Smooth muscle cell (in vitro differentiated cells): ENCODE measurements at regions not wholly inside any gene's neighbourhood (a gene's known extent, or its start where the extent isn't known, plus 50 kb on each side); places are given as distances from the start of the nearest gene placed in this dataset.

Experiments
- DNase-seq: peaks from one replicate; lab custom pipeline; 2025; ENCODE audit not compliant: unreplicated experiment; lab: John Stamatoyannopoulos, UW
- H2AFZ ChIP-seq: fragments of 200-600 bp; sonication (generic); 2 replicates; pipeline ENCODE4 v1.6.0; 2016; ENCODE audit warnings: antibody characterized with exemption, low read depth, mild to moderate bottlenecking
- H3F3A ChIP-seq: fragments of 200-600 bp; sonication (generic); 2 replicates; pipeline ENCODE4 v1.6.0; 2017; ENCODE audit warnings: antibody characterized with exemption, low read depth
- H3K27ac ChIP-seq: fragments of 200-600 bp; sonication (generic); 2 replicates; pipeline ENCODE4 v1.5.1; 2016; ENCODE audit warnings: low read depth, mild to moderate bottlenecking
- H3K27me3 ChIP-seq: fragments of 200-600 bp; sonication (generic); 2 replicates; pipeline ENCODE4 v1.6.1; 2016; ENCODE audit warnings: low read depth, mild to moderate bottlenecking
- H3K36me3 ChIP-seq: fragments of 200-600 bp; sonication (generic); 2 replicates; pipeline ENCODE4 v1.5.1; 2016; ENCODE audit warnings: low read depth
- H3K4me1 ChIP-seq: fragments of 200-600 bp; sonication (generic); 2 replicates; pipeline ENCODE4 v1.5.1; 2016; ENCODE audit warnings: low read depth
- H3K4me2 ChIP-seq: fragments of 200-600 bp; sonication (generic); 2 replicates; pipeline ENCODE4 v1.6.0; 2016; ENCODE audit warnings: mild to moderate bottlenecking
- H3K4me3 ChIP-seq: fragments of 200-600 bp; sonication (generic); 2 replicates; pipeline ENCODE4 v1.5.1; 2016; ENCODE audit warnings: mild to moderate bottlenecking
- H3K79me2 ChIP-seq: fragments of 200-600 bp; sonication (generic); 2 replicates; pipeline ENCODE4 v1.6.0; 2016; ENCODE audit warnings: low read depth, mild to moderate bottlenecking
- H3K9ac ChIP-seq: fragments of 200-600 bp; sonication (generic); 2 replicates; pipeline ENCODE4 v1.6.0; 2016; ENCODE audit warnings: low read depth
- H3K9me3 ChIP-seq: fragments of 200-600 bp; sonication (generic); replicated peaks from 2 replicates; pipeline ENCODE4 v1.5.1; 2016; ENCODE audit warnings: low read depth
- H4K20me1 ChIP-seq: fragments of 200-600 bp; sonication (generic); 2 replicates; pipeline ENCODE4 v1.6.0; 2016; ENCODE audit warnings: low read depth
- CTCF ChIP-seq: fragments of 200-600 bp; sonication (generic); IDR thresholded peaks from 2 replicates; pipeline ENCODE4 v1.5.1; 2017; ENCODE audit warnings: borderline replicate concordance, mild to moderate bottlenecking, antibody characterized with exemption; ENCODE audit not compliant: insufficient read depth, poor library complexity, severe bottlenecking
- WGBS: methylation state at CpG from one replicate; pipeline ENCODE4 v1.1.7; 2016; ENCODE audit warnings: low lambda C conversion rate; 5-methylcytosine and 5-hydroxymethylcytosine counted together

- 89% methylated on average over 4 of the region's 4 CpGs for WGBS
- H3K27me3 ChIP-seq = no peaks in the 10 kb centered on the region
Observed at GRCh38 chr1:11418056-11418455, 60.9 kb upstream of the DISP3 start.

GRCh38 chr1:11421443-11421842 lies 57.5 kb upstream of the DISP3 start:
- Histone ChIP-seq H3K27ac (no peak overlapping the region), H2AFZ (no peak overlapping the region), H3K36me3 (no peaks in the 10 kb centered on the region), H3K27me3 (no peaks in the 10 kb centered on the region), H3K4me3 (no peak overlapping the region), H4K20me1 (no peaks in the 10 kb centered on the region), H3K4me1 (no peaks in the 10 kb centered on the region), H3K9me3 (no peaks in the 10 kb centered on the region), H3F3A (no peaks in the 10 kb centered on the region), H3K9ac (no peak overlapping the region), H3K79me2 (no peaks in the 10 kb centered on the region), H3K4me2 (no peak overlapping the region)
- no peak for DNase-seq
- TF ChIP-seq CTCF = no peak
- WGBS = 89% methylated on average over 8 of the region's 8 CpGs

More at GRCh38 chr1:11418056-11418455, 60.9 kb upstream of the DISP3 start:
- Histone ChIP-seq H3K9ac (no peak overlapping the region), H3F3A (no peaks in the 10 kb centered on the region), H2AFZ (no peak overlapping the region), H4K20me1 (no peaks in the 10 kb centered on the region), H3K4me1 (no peaks in the 10 kb centered on the region), H3K4me2 (no peak overlapping the region), H3K9me3 (no peaks in the 10 kb centered on the region), H3K79me2 (no peaks in the 10 kb centered on the region), H3K36me3 (no peaks in the 10 kb centered on the region), H3K27ac (no peak overlapping the region), H3K4me3 (no peak overlapping the region)
- TF ChIP-seq CTCF = no peak
- no peak for DNase-seq

- TF ChIP-seq CTCF = no peak
- no peak overlapping the region for H3K27ac ChIP-seq
- no peaks in the 10 kb centered on the region for H3K27me3 ChIP-seq
- H3K36me3 ChIP-seq = no peaks in the 10 kb centered on the region
- H3K4me3 ChIP-seq = no peak overlapping the region
- no peak overlapping the region for H3K4me2 ChIP-seq
- no peaks in the 10 kb centered on the region for H3F3A ChIP-seq
- H3K4me1 ChIP-seq = no peaks in the 10 kb centered on the region
- H3K79me2 ChIP-seq = no peaks in the 10 kb centered on the region
- WGBS = 79% methylated on average over 9 of the region's 9 CpGs
- H3K9me3 ChIP-seq = no peaks in the 10 kb centered on the region
- H2AFZ ChIP-seq = no peak overlapping the region
- H3K9ac ChIP-seq = no peak overlapping the region
- DNase-seq = no peak
- no peaks in the 10 kb centered on the region for H4K20me1 ChIP-seq
Observed at GRCh38 chr1:11422686-11423085, 56.3 kb upstream of the DISP3 start.

GRCh38 chr1:11426617-11427016 lies 52.3 kb upstream of the DISP3 start:
- Histone ChIP-seq H4K20me1 (no peaks in the 10 kb centered on the region), H3K79me2 (no peaks in the 10 kb centered on the region), H2AFZ (no peak overlapping the region), H3K4me1 (no peaks in the 10 kb centered on the region), H3K9ac (no peak overlapping the region), H3F3A (no peaks in the 10 kb centered on the region), H3K27ac (no peak overlapping the region), H3K4me3 (no peak overlapping the region), H3K36me3 (no peaks in the 10 kb centered on the region), H3K9me3 (no peaks in the 10 kb centered on the region), H3K27me3 (no peaks in the 10 kb centered on the region), H3K4me2 (no peak overlapping the region)
- 86% methylated on average over 4 of the region's 4 CpGs for WGBS
- DNase-seq = no peak
- TF ChIP-seq CTCF = no peak
